ENCODE measurements at regions not wholly inside any gene's neighbourhood (a gene's known extent, or its start where the extent isn't known, plus 50 kb on each side); places are given as distances from the start of the nearest gene placed in this dataset.
A peak's percentile ranks its signal among the peaks of the same experiment; 100 is the strongest.

DNA sequence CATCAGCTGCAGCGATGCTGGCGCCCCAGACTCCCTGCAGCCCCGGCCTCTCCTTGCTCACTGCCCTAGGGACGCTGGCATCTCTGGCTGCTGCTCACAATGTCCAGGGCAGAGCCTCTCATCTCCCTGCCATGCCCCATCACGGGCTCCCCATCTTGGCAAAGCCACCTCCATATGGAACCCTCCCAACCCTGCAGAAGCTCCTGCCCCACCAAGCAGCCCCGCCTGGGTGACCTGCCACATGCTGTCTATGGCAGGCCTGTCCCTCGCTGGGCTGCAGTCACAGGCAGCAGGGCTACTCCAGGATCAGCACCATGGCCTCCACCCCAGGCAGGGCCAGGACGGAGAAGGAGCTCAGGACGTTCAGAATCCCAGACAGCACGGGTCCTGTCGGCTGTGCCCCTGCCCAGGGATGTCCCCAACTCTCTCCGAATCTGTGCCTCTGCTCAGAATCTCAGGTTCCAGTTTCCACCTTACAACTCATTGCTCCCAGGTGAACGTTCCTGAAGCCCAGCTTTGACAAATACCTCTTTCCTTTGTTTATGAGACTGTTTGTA is 58.4 kb downstream of the PLXNA1 start:
- TF ChIP-seq EZH2phosphoT487 (IDR thresholded peaks at IDR 0.05; ENCODE audit: insufficient read depth, low read depth) (no peak), EZH2 (IDR thresholded peaks at IDR 0.05; ENCODE audit: insufficient read depth, poor library complexity, severe bottlenecking) (no peak)
- H3K9ac ChIP-seq = no peak overlapping the region
- H3K4me3 ChIP-seq = no peak overlapping the region
- peaks cover 12% of the 10 kb centered on the region for H3K4me1 ChIP-seq (ENCODE audit: insufficient read depth)
- no peak overlapping the region for H3K27ac ChIP-seq
- H3K79me2 ChIP-seq (ENCODE audit: insufficient read depth) = no peaks in the 10 kb centered on the region
- WGBS, 2 experiments (ENCODE audit: low coverage in 1 of 2, low lambda C conversion rate in 2 of 2, missing lambda C conversion rate in 2 of 2) = 76 to 80% methylated on average over 13 of the region's 13 CpGs
- no peak overlapping the region for H2AFZ ChIP-seq
- no peaks in the 10 kb centered on the region for H3F3A ChIP-seq (ENCODE audit: insufficient read depth)
- no peaks in the 10 kb centered on the region for H4K20me1 ChIP-seq (ENCODE audit: insufficient read depth)
- in situ Hi-C loops (cut with MboI) = no loop called here
- DNase-seq = no peak
- no peak overlapping the region for H3K4me2 ChIP-seq (ENCODE audit: unreplicated experiment)
- H3K9me3 ChIP-seq (ENCODE audit: low read depth) = no peaks in the 10 kb centered on the region
- H3K36me3 ChIP-seq (ENCODE audit: low read depth) = no peaks in the 10 kb centered on the region
- no peaks in the 10 kb centered on the region for H3K9me2 ChIP-seq (ENCODE audit: insufficient read depth)
- no peaks in the 10 kb centered on the region; the same call in 1 of the 2 replicates for H3K27me3 ChIP-seq (replicated peaks; ENCODE audit: insufficient read depth)

- Histone ChIP-seq H3K9ac (no peak overlapping the region), H3K36me3 (ENCODE audit: low read depth) (no peaks in the 10 kb centered on the region), H3K9me3 (ENCODE audit: low read depth) (no peaks in the 10 kb centered on the region), H3K27me3 (replicated peaks; ENCODE audit: insufficient read depth) (no peaks in the 10 kb centered on the region; the same call in 1 of the 2 replicates), H3K27ac (no peak overlapping the region), H3K4me2 (ENCODE audit: unreplicated experiment) (no peak overlapping the region), H3K9me2 (ENCODE audit: insufficient read depth) (no peaks in the 10 kb centered on the region), H3K4me3 (no peak overlapping the region), H2AFZ (no peak overlapping the region), H3K79me2 (ENCODE audit: insufficient read depth) (no peaks in the 10 kb centered on the region), H3K4me1 (ENCODE audit: insufficient read depth) (peaks cover 12% of the 10 kb centered on the region), H4K20me1 (ENCODE audit: insufficient read depth) (no peaks in the 10 kb centered on the region), H3F3A (ENCODE audit: insufficient read depth) (no peaks in the 10 kb centered on the region)
- in situ Hi-C loops (cut with MboI) = no loop called here
- DNase-seq = no peak
- TF ChIP-seq EZH2 (IDR thresholded peaks at IDR 0.05; ENCODE audit: insufficient read depth, poor library complexity, severe bottlenecking) (no peak), EZH2phosphoT487 (IDR thresholded peaks at IDR 0.05; ENCODE audit: insufficient read depth, low read depth) (no peak)
- WGBS, 2 experiments (ENCODE audit: low coverage in 1 of 2, low lambda C conversion rate in 2 of 2, missing lambda C conversion rate in 2 of 2) = 76 to 79% methylated on average over 8 of the region's 8 CpGs
Measured at GRCh38 chr3:127041933-127042332, 59.0 kb downstream of the PLXNA1 start.

DNA sequence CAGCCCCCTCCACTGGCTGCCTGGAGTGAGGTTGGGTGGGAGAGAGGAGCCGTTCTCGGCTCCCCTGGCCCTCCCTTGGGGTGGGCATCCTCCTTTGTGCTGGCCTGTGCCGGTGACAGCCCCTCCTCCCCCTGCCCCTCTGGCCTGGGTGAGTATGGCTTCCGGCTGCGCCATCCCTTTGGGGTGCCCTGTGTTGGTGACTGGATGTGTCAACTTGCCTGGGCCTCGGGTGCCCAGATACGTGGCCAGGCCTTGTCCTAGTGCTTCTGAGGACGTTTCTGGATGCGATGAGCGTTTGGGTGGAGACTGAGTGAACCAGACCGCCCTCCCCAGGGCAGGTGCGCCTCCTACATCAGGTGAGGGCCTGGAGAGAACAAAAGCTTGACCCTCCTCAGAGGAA is 59.7 kb downstream of the PLXNA1 start:
- Histone ChIP-seq H3K79me2 (ENCODE audit: insufficient read depth) (no peaks in the 10 kb centered on the region), H3K4me2 (ENCODE audit: unreplicated experiment) (no peak overlapping the region), H3K9ac (no peak overlapping the region), H3K4me3 (no peak overlapping the region), H3K36me3 (ENCODE audit: low read depth) (no peaks in the 10 kb centered on the region), H3K4me1 (ENCODE audit: insufficient read depth) (peaks cover 12% of the 10 kb centered on the region), H3K9me3 (ENCODE audit: low read depth) (no peaks in the 10 kb centered on the region), H3F3A (ENCODE audit: insufficient read depth) (no peaks in the 10 kb centered on the region), H3K9me2 (ENCODE audit: insufficient read depth) (no peaks in the 10 kb centered on the region), H2AFZ (no peak overlapping the region), H3K27ac (no peak overlapping the region), H4K20me1 (ENCODE audit: insufficient read depth) (no peaks in the 10 kb centered on the region), H3K27me3 (replicated peaks; ENCODE audit: insufficient read depth) (no peaks in the 10 kb centered on the region; the same call in 1 of the 2 replicates)
- in situ Hi-C loops (cut with MboI) = no loop called here
- 84 to 89% methylated on average over 8 to 12 of the region's 12 CpGs for WGBS, 2 experiments (ENCODE audit: low coverage in 1 of 2, low lambda C conversion rate in 2 of 2, missing lambda C conversion rate in 2 of 2)
- no peak for TF ChIP-seq EZH2phosphoT487 (IDR thresholded peaks at IDR 0.05; ENCODE audit: insufficient read depth, low read depth)
- no peak for DNase-seq

GRCh38 chr3:127043041-127043641 is 60.2 kb downstream of the PLXNA1 start:
- Histone ChIP-seq H3K9ac (no peak overlapping the region), H3K4me3 (no peak overlapping the region), H2AFZ (peak overlapping the region; percentile 26; the same call in 1 of the 2 replicates), H3F3A (ENCODE audit: insufficient read depth) (no peaks in the 10 kb centered on the region), H3K9me2 (ENCODE audit: insufficient read depth) (no peaks in the 10 kb centered on the region), H3K79me2 (ENCODE audit: insufficient read depth) (no peaks in the 10 kb centered on the region), H3K4me2 (ENCODE audit: unreplicated experiment) (peak overlapping the region; percentile 1), H4K20me1 (ENCODE audit: insufficient read depth) (no peaks in the 10 kb centered on the region), H3K9me3 (ENCODE audit: low read depth) (no peaks in the 10 kb centered on the region), H3K27ac (no peak overlapping the region), H3K36me3 (ENCODE audit: low read depth) (no peaks in the 10 kb centered on the region), H3K27me3 (replicated peaks; ENCODE audit: insufficient read depth) (no peaks in the 10 kb centered on the region; the same call in 1 of the 2 replicates), H3K4me1 (ENCODE audit: insufficient read depth) (peaks cover 12% of the 10 kb centered on the region)
- 53 to 55% methylated on average over 17 of the region's 17 CpGs for WGBS, 2 experiments (ENCODE audit: low coverage in 1 of 2, low lambda C conversion rate in 2 of 2, missing lambda C conversion rate in 2 of 2)
- TF ChIP-seq EZH2 (IDR thresholded peaks at IDR 0.05; ENCODE audit: insufficient read depth, poor library complexity, severe bottlenecking) (no peak), EZH2phosphoT487 (IDR thresholded peaks at IDR 0.05; ENCODE audit: insufficient read depth, low read depth) (no peak)
- no peak for DNase-seq
- in situ Hi-C loops (cut with MboI) = no loop called here
